Small intestine (tissue), 7 donors: ENCODE measurements at regions not wholly inside any gene's neighbourhood (a gene's known extent, or its start where the extent isn't known, plus 50 kb on each side); places are given as distances from the start of the nearest gene placed in this dataset.
"Not testable (repeated sequence)": the region's sequence is repeated elsewhere in the genome, so short reads cannot be mapped to it uniquely, and the experiment has no call there.

Experiments used
- DNase-seq, 2 donors: peaks; one replicate each; pipeline versions ENCODE4 v3.0.0 to v3.0.0-alpha.2; 2013
- FAIRE-seq: peaks from 2 replicates; lab custom pipeline; 2012; peaks lifted over from hg19 to GRCh38; lab: Jason Lieb, UNC
- H3K27ac ChIP-seq, 3 donors: one replicate each; pipeline ENCODE4 v1.5.1; 2013; ENCODE audit warnings: low read length in 2 of 3, mild to moderate bottlenecking in 2 of 3, control low read depth in 1 of 3, inconsistent platforms in 1 of 3, low read depth in 1 of 3, moderate library complexity in 1 of 3
- H3K27me3 ChIP-seq, 3 donors: one replicate each; pipeline ENCODE4 v1.6.1; 2013; ENCODE audit warnings: low read length in 3 of 3, inconsistent platforms in 1 of 3; ENCODE audit not compliant: control insufficient read depth in 3 of 3, insufficient read depth in 3 of 3
- H3K36me3 ChIP-seq, 3 donors: one replicate each; pipeline ENCODE4 v1.6.1; 2013; ENCODE audit warnings: low read length in 3 of 3, inconsistent platforms in 1 of 3, low read depth in 1 of 3, mild to moderate bottlenecking in 1 of 3, moderate library complexity in 1 of 3; ENCODE audit not compliant: control insufficient read depth in 3 of 3, insufficient read depth in 2 of 3
- H3K4me1 ChIP-seq, 3 donors: one replicate each; pipeline ENCODE4 v1.6.1; 2013; ENCODE audit warnings: low read length in 2 of 3, inconsistent platforms in 1 of 3, low read depth in 1 of 3, mild to moderate bottlenecking in 1 of 3, moderate library complexity in 1 of 3; ENCODE audit not compliant: control insufficient read depth in 3 of 3, insufficient read depth in 2 of 3
- H3K4me3 ChIP-seq, 3 donors: one replicate each; pipeline ENCODE4 v1.5.1; 2013; ENCODE audit warnings: low read length in 3 of 3, control low read depth in 1 of 3, inconsistent platforms in 1 of 3, low read depth in 1 of 3, mild to moderate bottlenecking in 1 of 3, moderate library complexity in 1 of 3
- H3K9me3 ChIP-seq, 2 donors: one replicate each; pipeline ENCODE4 v1.6.1; 2013; ENCODE audit warnings: low read depth in 1 of 2, low read length in 1 of 2; ENCODE audit not compliant: control insufficient read depth in 2 of 2, insufficient read depth in 1 of 2
- WGBS, 3 donors: extraction: QIAGEN DNeasy Blood & Tissue Kit; methylation state at CpG; one replicate each; pipeline ENCODE4 v1.1.7; 2013; 5-methylcytosine and 5-hydroxymethylcytosine counted together
- donor health status: healthy with polysubstance abuse.
- donor health status: control.
- donor health status: control.
- donor health status: Bipolar disorder and iron deficiency.
- donor health status: healthy.

- FAIRE-seq (no peak), DNase-seq (no peak)
- H3K9me3 ChIP-seq, result peaks cover 0 to 3% of the 10 kb centered on the region in 2 donors
- no peak overlapping the region for H3K27ac ChIP-seq
- WGBS, 3 donors, result 80 to 84% (median 81%) methylated on average over 3 of the region's 3 CpGs
- no peaks in the 10 kb centered on the region for H3K4me1 ChIP-seq
- no peak overlapping the region for H3K4me3 ChIP-seq
- H3K27me3 ChIP-seq, result no peaks in the 10 kb centered on the region
- H3K36me3 ChIP-seq, result no peaks in the 10 kb centered on the region
Measured at GRCh38 chr5:50302815-50303490, 138.1 kb downstream of the EMB start.

GRCh38 chr5:50301756-50302155, 139.3 kb downstream of the EMB start:
- FAIRE-seq (no peak), DNase-seq (no peak)
- H3K27me3 ChIP-seq, result no peaks in the 10 kb centered on the region
- H3K4me1 ChIP-seq, result no peaks in the 10 kb centered on the region
- no peak overlapping the region for H3K4me3 ChIP-seq
- peaks cover 0 to 3% of the 10 kb centered on the region in 2 donors for H3K9me3 ChIP-seq
- no peaks in the 10 kb centered on the region for H3K36me3 ChIP-seq
- H3K27ac ChIP-seq, result no peak overlapping the region
- WGBS, 3 donors, result 17 to 30% (median 27%) methylated on average over 1 of the region's 1 CpG

- Histone ChIP-seq H3K27me3 (no peaks in the 10 kb centered on the region), H3K9me3 (peaks cover 0 to 3% of the 10 kb centered on the region in 2 donors), H3K36me3 (no peaks in the 10 kb centered on the region), H3K4me1 (no peaks in the 10 kb centered on the region), H3K27ac (no peak overlapping the region), H3K4me3 (no peak overlapping the region)
- FAIRE-seq (no peak), DNase-seq (no peak)
- WGBS, 3 donors, result 63 to 76% (median 76%) methylated on average over 1 of the region's 1 CpG
Measured at GRCh38 chr5:50300878-50301277, 140.2 kb downstream of the EMB start.

- FAIRE-seq, result no peak
- no peak overlapping the region for H3K27ac ChIP-seq
- H3K4me3 ChIP-seq, result no peak overlapping the region
- H3K9me3 ChIP-seq, result peaks cover 0 to 3% of the 10 kb centered on the region in 2 donors
- H3K27me3 ChIP-seq, result no peaks in the 10 kb centered on the region
- H3K36me3 ChIP-seq, result no peaks in the 10 kb centered on the region
- 74 to 87% (median 78%) methylated on average over 1 of the region's 1 CpG for WGBS, 3 donors
- no peak for DNase-seq
- H3K4me1 ChIP-seq, result no peaks in the 10 kb centered on the region
Measured at GRCh38 chr5:50299896-50300295, 141.2 kb downstream of the EMB start.

GRCh38 chr5:50292735-50293394, 148.2 kb downstream of the EMB start:
- no peak for FAIRE-seq

GRCh38 chr5:50280461-50280860, 160.6 kb downstream of the EMB start:
- H3K4me1 ChIP-seq, FAIRE-seq, DNase-seq: not testable (repeated sequence)

More at GRCh38 chr5:50292735-50293394, 148.2 kb downstream of the EMB start:
- 68 to 87% (median 82%) methylated on average over 7 to 9 of the region's 9 CpGs for WGBS, 3 donors
- Histone ChIP-seq H3K9me3 (peaks cover 0 to 8% of the 10 kb centered on the region in 2 donors), H3K27me3 (no peaks in the 10 kb centered on the region), H3K36me3 (no peaks in the 10 kb centered on the region), H3K4me1 (no peaks in the 10 kb centered on the region), H3K27ac (no peak overlapping the region), H3K4me3 (no peak overlapping the region)
- DNase-seq, result no peak

More at GRCh38 chr5:50280461-50280860, 160.6 kb downstream of the EMB start:
- not testable (repeated sequence) for H3K4me3 ChIP-seq, H3K27me3 ChIP-seq, H3K27ac ChIP-seq, H3K36me3 ChIP-seq, H3K9me3 ChIP-seq
- 73 to 90% (median 86%) methylated on average over 7 to 10 of the region's 10 CpGs for WGBS, 3 donors
